GM06990 (cell line): ENCODE measurements at regions not wholly inside any gene's neighbourhood (a gene's known extent, or its start where the extent isn't known, plus 50 kb on each side); places are given as distances from the start of the nearest gene placed in this dataset.

Experiments used
- DNase-seq: peaks from one replicate; pipeline ENCODE4 v3.0.0-alpha.2; 2011; ENCODE audit not compliant: insufficient read length; ENCODE audit errors: extremely low read depth
- H3K27me3 ChIP-seq: replicated peaks from 2 replicates; pipeline ENCODE4 v1.6.0; 2011; ENCODE audit warnings: low read length; ENCODE audit not compliant: control insufficient read depth, insufficient read depth
- H3K36me3 ChIP-seq: 2 replicates; pipeline ENCODE4 v1.5.1; 2011; ENCODE audit warnings: low read length; ENCODE audit not compliant: control insufficient read depth, insufficient read depth
- H3K4me3 ChIP-seq: replicated peaks from 2 replicates; pipeline ENCODE4 v1.5.1; 2011; ENCODE audit warnings: low read depth, mild to moderate bottlenecking, control low read depth, low read length
- TF ChIP-seq, protein P1 (sequence below): IDR thresholded peaks from 2 replicates; pipeline ENCODE4 v1.5.1; 2011; ENCODE audit warnings: low read length, control low read depth, mild to moderate bottlenecking, inconsistent platforms; ENCODE audit not compliant: insufficient read depth, poor library complexity, severe bottlenecking

DNA sequence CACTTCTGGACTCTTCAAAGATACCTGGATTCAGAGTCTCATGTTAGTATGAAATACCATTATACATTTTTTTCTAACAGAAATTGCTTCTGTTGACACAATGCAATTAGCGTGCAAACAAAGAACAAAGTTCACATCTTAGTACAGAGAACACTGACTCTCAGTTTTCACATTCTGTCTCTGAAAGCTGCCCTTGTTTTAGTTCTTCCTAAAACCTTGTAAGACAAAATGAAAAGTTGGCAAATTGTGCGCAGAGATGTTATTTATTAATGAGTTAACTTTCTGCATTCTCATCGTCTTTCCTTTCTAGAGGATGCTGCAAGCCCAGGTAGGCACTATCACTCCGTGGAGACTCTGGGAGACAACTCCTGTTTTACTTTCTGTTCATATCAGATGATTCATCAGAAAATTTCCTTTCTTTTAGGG, 377.3 kb upstream of the POU3F3 start:
- no peak overlapping the region for H3K4me3 ChIP-seq
- no peaks in the 10 kb centered on the region for H3K36me3 ChIP-seq
- DNase-seq: no peak
- TF ChIP-seq, protein P1, sequence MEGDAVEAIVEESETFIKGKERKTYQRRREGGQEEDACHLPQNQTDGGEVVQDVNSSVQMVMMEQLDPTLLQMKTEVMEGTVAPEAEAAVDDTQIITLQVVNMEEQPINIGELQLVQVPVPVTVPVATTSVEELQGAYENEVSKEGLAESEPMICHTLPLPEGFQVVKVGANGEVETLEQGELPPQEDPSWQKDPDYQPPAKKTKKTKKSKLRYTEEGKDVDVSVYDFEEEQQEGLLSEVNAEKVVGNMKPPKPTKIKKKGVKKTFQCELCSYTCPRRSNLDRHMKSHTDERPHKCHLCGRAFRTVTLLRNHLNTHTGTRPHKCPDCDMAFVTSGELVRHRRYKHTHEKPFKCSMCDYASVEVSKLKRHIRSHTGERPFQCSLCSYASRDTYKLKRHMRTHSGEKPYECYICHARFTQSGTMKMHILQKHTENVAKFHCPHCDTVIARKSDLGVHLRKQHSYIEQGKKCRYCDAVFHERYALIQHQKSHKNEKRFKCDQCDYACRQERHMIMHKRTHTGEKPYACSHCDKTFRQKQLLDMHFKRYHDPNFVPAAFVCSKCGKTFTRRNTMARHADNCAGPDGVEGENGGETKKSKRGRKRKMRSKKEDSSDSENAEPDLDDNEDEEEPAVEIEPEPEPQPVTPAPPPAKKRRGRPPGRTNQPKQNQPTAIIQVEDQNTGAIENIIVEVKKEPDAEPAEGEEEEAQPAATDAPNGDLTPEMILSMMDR: no peak
- no peaks in the 10 kb centered on the region for H3K27me3 ChIP-seq

DNA sequence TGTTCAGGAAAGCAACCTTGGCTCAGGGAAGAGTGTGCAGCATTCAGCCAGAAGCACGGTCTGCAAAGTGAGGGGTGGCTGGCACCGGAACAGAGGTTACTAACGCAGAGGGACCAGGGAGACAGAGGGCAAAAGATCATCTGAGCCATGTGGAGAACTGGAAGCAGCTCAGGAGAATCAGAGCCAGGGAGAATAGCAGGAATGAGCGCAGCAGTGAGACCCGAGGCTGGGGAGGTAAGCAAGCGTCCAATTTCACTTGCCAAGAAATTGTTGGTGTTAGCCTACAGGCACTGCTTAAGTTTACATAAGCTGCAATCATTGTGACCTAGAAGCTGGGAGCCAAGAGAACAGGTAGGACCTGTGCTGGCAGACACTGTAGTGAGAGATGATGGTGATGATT, 372.6 kb upstream of the POU3F3 start:
- Histone ChIP-seq H3K4me3 (no peak overlapping the region), H3K36me3 (no peaks in the 10 kb centered on the region), H3K27me3 (no peaks in the 10 kb centered on the region; the same call in 1 of the 2 replicates)
- TF ChIP-seq, protein P1: no peak
- no peak for DNase-seq

DNA sequence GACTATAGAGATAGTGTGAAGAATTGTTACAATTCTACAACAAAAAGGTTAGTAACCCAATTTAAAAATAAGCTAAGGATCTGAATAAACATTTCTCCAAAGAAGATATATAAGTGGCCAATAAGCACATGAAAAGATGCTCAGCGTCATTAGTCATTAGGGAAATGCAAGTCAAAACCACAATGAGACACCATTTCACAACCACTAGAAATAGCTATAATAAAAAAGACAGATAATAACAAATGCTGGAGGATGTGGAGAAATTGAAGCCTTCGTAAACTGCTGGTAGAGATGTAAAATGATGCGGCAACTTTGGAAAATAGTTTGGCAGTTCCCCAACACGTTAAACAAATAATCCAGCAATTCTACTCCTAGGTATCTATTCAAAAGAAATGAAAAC, 366.5 kb upstream of the POU3F3 start:
- H3K4me3 ChIP-seq: no peak overlapping the region
- H3K36me3 ChIP-seq: no peaks in the 10 kb centered on the region
- no peak for DNase-seq
- TF ChIP-seq, protein P1: no peak
- H3K27me3 ChIP-seq: no peaks in the 10 kb centered on the region; the same call in 1 of the 2 replicates

DNA sequence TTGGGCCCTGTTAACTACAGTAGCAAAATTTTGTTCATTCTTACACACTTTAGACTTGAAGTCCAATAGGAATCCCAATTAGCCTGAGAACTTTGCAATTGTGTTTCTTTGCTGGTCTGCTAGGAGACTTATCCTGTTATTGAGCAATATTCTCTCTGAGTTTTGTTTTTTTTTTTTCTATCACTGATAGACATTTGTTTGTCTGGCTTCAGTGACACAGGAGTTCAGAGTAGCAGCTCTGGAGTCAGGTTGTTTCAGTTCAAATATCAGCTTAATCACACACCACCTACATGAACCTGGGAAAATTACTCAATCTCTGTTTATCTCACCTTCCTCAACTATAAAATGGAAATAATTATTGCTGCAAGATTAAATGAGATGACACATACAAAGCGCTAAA, 360.2 kb upstream of the POU3F3 start:
- TF ChIP-seq, protein P1: no peak
- Histone ChIP-seq H3K27me3 (no peaks in the 10 kb centered on the region), H3K4me3 (no peak overlapping the region), H3K36me3 (no peaks in the 10 kb centered on the region)
- no peak for DNase-seq

DNA sequence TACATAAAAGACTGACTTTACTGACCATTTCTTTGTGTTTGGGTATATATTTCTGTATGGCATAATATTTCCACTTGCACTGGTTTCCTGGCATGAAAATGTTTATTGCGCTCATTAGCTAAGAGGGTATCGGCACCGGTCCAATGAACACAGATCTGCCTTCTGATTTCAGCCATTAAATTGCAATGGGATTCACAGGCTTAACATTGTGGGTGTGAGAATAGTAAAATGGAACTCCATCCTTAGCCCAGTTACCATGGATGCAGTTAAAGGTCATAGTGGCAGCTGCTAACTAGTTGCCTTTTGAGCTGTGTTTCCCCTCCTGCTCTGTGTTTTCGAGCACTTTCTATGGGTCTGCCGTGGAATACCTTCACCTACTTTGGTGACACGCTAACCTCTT, 352.6 kb upstream of the POU3F3 start:
- no peaks in the 10 kb centered on the region for H3K36me3 ChIP-seq
- H3K27me3 ChIP-seq: 0 out of 2 replicates have a peak, but pooled peaks cover 2% of the 10 kb centered on the region
- no peak overlapping the region for H3K4me3 ChIP-seq
- TF ChIP-seq, protein P1: no peak
- no peak for DNase-seq

DNA sequence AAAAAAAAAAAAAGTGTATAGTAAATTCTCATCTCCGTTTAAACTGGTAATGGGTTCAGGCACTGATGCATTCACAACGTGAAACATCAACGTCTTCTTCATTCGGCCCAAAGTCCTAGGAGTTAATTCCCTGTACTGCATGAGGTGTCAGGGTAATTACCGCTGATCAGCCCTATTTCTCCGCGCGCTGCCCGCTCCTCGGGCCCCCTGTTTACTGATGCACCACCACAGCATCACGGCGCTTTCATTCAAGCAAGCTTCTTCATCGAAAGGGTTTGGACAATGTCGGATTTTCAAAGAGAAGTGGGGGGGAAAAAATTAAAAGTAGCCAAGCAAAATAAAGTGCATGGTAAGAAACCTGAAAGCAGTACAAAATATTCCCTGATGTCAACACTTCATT, 352.0 kb upstream of the POU3F3 start:
- no peak for DNase-seq
- TF ChIP-seq, protein P1: no peak
- Histone ChIP-seq H3K27me3 (0 out of 2 replicates have a peak, but pooled peaks cover 2% of the 10 kb centered on the region), H3K36me3 (no peaks in the 10 kb centered on the region), H3K4me3 (no peak overlapping the region)
